Nephron progenitor cell (in vitro differentiated cells): ENCODE measurements at regions not wholly inside any gene's neighbourhood (a gene's known extent, or its start where the extent isn't known, plus 50 kb on each side); places are given as distances from the start of the nearest gene placed in this dataset.

ENCODE experiments used
- DNase-seq: peaks from one replicate; pipeline ENCODE4 v3.0.0; 2021
- H3K27ac Mint-ChIP-seq: 2 replicates; pipeline ENCODE4 v1.8.0; 2021; ENCODE audit warnings: mild to moderate bottlenecking, moderate library complexity, mixed read lengths
- H3K27me3 Mint-ChIP-seq: 2 replicates; pipeline ENCODE4 v1.8.0; 2021; ENCODE audit warnings: mild to moderate bottlenecking, low read depth, mixed read lengths; ENCODE audit not compliant: poor library complexity
- H3K36me3 Mint-ChIP-seq: 2 replicates; pipeline ENCODE4 v1.8.0; 2021; ENCODE audit warnings: low read depth, mixed read lengths
- H3K4me1 Mint-ChIP-seq: 2 replicates; pipeline ENCODE4 v1.8.0; 2021; ENCODE audit warnings: mixed read lengths
- H3K4me3 Mint-ChIP-seq: 2 replicates; pipeline ENCODE4 v1.8.0; 2021; ENCODE audit warnings: mild to moderate bottlenecking, moderate library complexity, mixed read lengths
- H3K9me3 Mint-ChIP-seq: 2 replicates; pipeline ENCODE4 v1.8.0; 2021; ENCODE audit warnings: mild to moderate bottlenecking, moderate library complexity, mixed read lengths
- CTCF ChIP-seq: fragments of 200-600 bp; sonication (generic); IDR thresholded peaks from 2 replicates; pipeline ENCODE4 v1.5.0; 2021; ENCODE audit warnings: antibody characterized with exemption

- no peak for TF ChIP-seq CTCF
- Mint-ChIP-seq H3K9me3 (peaks cover 44% of the 10 kb centered on the region), H3K27ac (no peak overlapping the region), H3K27me3 (no peaks in the 10 kb centered on the region), H3K4me1 (no peaks in the 10 kb centered on the region), H3K4me3 (no peak overlapping the region), H3K36me3 (no peaks in the 10 kb centered on the region)
- DNase-seq: no peak
These were observed 1402.6 kb downstream of the MRPL39 start for GRCh38 chr21:24204641-24205040.

- Mint-ChIP-seq H3K36me3 (no peaks in the 10 kb centered on the region), H3K4me3 (no peak overlapping the region), H3K27me3 (no peaks in the 10 kb centered on the region), H3K9me3 (peaks cover 24% of the 10 kb centered on the region), H3K27ac (no peak overlapping the region), H3K4me1 (no peaks in the 10 kb centered on the region)
- no peak for DNase-seq
- no peak for TF ChIP-seq CTCF
These were observed 1407.2 kb downstream of the MRPL39 start for GRCh38 chr21:24200052-24200451.

- Mint-ChIP-seq H3K9me3 (peaks cover 29% of the 10 kb centered on the region), H3K27ac (no peak overlapping the region), H3K4me3 (no peak overlapping the region), H3K36me3 (no peaks in the 10 kb centered on the region), H3K4me1 (no peaks in the 10 kb centered on the region), H3K27me3 (no peaks in the 10 kb centered on the region)
- TF ChIP-seq CTCF: no peak
- no peak for DNase-seq
These were observed 1409.4 kb downstream of the MRPL39 start for GRCh38 chr21:24197923-24198322.

- Mint-ChIP-seq H3K4me3 (no peak overlapping the region), H3K36me3 (no peaks in the 10 kb centered on the region), H3K27me3 (peaks cover under 1% of the 10 kb centered on the region), H3K4me1 (no peaks in the 10 kb centered on the region), H3K9me3 (peaks cover 33% of the 10 kb centered on the region), H3K27ac (no peak overlapping the region)
- no peak for DNase-seq
- TF ChIP-seq CTCF: no peak
These were observed 1410.1 kb downstream of the MRPL39 start for GRCh38 chr21:24197132-24197643.

- H3K4me1 Mint-ChIP-seq: no peaks in the 10 kb centered on the region
- no peak overlapping the region for H3K4me3 Mint-ChIP-seq
- H3K27me3 Mint-ChIP-seq: peaks cover 2% of the 10 kb centered on the region
- H3K27ac Mint-ChIP-seq: no peak overlapping the region
- peaks cover 68% of the 10 kb centered on the region for H3K9me3 Mint-ChIP-seq
- TF ChIP-seq CTCF: no peak
- DNase-seq: no peak
- no peaks in the 10 kb centered on the region for H3K36me3 Mint-ChIP-seq
These were observed 1418.8 kb downstream of the MRPL39 start for GRCh38 chr21:24188506-24188905.

GRCh38 chr21:24183077-24183476 lies 1424.2 kb downstream of the MRPL39 start:
- Mint-ChIP-seq H3K27me3 (no peaks in the 10 kb centered on the region), H3K36me3 (no peaks in the 10 kb centered on the region), H3K4me1 (no peaks in the 10 kb centered on the region), H3K9me3 (peaks cover 59% of the 10 kb centered on the region), H3K4me3 (no peak overlapping the region), H3K27ac (no peak overlapping the region)
- no peak for TF ChIP-seq CTCF
- no peak for DNase-seq
